Cardiac fibroblast (primary cell): ENCODE measurements at regions not wholly inside any gene's neighbourhood (a gene's known extent, or its start where the extent isn't known, plus 50 kb on each side); places are given as distances from the start of the nearest gene placed in this dataset.
"Not testable (repeated sequence)": the region's sequence is repeated elsewhere in the genome, so short reads cannot be mapped to it uniquely, and the experiment has no call there.

ENCODE experiments used
- DNase-seq, 2 donors: peaks; one replicate each; pipeline versions ENCODE4 v3.0.0 to v3.0.0-alpha.2; 2010; ENCODE audit warnings: low read depth in 2 of 2
- H3K4me3 ChIP-seq, 2 donors: replicated peaks in 1 of 2; 1 replicate in 1 of 2; 2 replicates in 1 of 2; pipeline ENCODE4 v1.5.1; 2011; ENCODE audit warnings: low read depth in 2 of 2, low read length in 2 of 2, mild to moderate bottlenecking in 2 of 2, moderate library complexity in 1 of 2
- TF ChIP-seq, protein P1 (sequence below): IDR thresholded peaks from one replicate; pipeline ENCODE4 v1.5.1; 2011; ENCODE audit warnings: low read depth, mild to moderate bottlenecking, low read length, inconsistent platforms

DNA sequence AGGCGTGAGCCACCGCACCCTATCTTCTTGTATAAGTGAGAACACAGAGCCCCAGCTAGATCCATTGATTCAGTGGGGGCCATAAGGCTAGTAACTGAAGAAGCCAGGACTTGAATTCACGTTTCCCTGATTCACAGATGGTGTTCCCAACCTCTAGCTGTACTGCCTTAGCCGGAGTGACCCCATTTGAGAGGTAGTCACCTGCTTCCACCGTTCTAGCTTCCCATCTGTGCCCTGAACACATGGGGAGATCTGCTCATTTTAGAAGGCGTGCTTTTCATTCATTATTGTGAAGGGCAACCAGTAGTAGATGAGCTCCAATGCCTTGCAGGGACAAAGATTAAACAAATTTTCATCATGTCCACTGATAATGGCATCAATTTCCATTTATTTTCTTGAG is 365.7 kb upstream of the TPM1 start:
- TF ChIP-seq, protein P1, sequence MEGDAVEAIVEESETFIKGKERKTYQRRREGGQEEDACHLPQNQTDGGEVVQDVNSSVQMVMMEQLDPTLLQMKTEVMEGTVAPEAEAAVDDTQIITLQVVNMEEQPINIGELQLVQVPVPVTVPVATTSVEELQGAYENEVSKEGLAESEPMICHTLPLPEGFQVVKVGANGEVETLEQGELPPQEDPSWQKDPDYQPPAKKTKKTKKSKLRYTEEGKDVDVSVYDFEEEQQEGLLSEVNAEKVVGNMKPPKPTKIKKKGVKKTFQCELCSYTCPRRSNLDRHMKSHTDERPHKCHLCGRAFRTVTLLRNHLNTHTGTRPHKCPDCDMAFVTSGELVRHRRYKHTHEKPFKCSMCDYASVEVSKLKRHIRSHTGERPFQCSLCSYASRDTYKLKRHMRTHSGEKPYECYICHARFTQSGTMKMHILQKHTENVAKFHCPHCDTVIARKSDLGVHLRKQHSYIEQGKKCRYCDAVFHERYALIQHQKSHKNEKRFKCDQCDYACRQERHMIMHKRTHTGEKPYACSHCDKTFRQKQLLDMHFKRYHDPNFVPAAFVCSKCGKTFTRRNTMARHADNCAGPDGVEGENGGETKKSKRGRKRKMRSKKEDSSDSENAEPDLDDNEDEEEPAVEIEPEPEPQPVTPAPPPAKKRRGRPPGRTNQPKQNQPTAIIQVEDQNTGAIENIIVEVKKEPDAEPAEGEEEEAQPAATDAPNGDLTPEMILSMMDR: no peak
- no peak for DNase-seq
- H3K4me3 ChIP-seq: no peak overlapping the region

DNA sequence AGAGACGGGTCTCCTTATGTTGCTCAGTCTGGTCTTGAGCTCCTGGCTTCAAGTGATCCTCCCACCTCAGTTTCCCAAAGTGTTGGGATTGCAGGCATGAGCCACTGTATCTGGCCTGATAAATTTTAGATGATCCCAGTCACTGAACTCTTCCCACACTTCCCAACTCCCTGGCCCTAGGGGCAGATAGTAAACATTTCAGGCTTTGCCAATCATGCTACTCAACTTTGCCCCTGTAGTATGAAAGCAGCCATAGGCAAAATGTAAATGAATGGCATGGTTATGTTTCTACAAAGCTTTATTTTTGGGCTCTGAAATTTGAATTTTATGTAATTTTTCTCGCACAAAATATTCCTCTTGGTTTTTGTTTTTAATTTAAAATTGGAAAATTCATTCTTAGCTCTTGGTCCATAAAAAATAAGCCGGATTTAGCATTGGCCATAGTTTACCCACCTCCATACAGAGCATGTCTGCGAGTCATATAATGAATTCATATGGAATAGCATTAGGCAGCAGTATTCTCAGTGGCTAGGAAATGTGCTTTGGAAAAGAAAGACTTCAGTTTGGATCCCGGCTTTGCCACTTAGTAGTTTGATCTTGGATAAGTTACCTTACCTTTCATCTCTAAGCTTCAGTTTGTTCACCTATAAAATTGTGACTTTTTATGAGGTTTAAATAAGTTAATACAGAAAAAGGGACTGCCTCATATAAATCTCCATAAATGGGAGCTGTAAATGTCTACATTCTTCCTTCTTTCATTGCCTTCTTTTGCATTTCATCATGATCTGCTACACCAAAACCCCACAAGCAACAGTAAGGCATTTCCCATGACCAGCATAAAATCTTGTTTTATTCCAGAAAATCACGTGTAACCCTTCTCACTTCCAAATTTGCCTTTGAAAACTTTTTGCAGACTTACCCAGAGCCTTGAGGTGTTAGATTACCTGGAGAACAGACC is 360.3 kb upstream of the TPM1 start:
- H3K4me3 ChIP-seq: no peak overlapping the region
- TF ChIP-seq, protein P1: no peak
- DNase-seq: no peak

DNA sequence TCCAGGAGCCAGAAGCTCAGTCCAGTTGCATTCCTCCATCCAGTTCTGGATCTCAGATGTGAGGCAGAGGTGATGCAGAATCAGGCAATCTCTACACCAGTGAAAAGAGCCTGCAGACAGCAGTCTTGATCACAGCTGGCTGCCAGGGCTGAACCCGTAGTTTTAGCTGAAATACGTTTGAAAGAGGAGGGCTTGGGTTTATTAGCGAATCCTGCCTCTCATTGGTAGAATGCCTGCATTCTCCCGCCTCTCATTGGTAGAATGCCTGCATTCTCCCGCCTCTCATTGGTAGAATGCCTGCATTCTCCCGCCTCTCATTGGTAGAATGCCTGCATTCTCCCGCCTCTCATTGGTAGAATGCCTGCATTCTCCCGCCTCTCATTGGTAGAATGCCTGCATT is 359.4 kb upstream of the TPM1 start:
- DNase-seq, H3K4me3 ChIP-seq: not testable (repeated sequence)

DNA sequence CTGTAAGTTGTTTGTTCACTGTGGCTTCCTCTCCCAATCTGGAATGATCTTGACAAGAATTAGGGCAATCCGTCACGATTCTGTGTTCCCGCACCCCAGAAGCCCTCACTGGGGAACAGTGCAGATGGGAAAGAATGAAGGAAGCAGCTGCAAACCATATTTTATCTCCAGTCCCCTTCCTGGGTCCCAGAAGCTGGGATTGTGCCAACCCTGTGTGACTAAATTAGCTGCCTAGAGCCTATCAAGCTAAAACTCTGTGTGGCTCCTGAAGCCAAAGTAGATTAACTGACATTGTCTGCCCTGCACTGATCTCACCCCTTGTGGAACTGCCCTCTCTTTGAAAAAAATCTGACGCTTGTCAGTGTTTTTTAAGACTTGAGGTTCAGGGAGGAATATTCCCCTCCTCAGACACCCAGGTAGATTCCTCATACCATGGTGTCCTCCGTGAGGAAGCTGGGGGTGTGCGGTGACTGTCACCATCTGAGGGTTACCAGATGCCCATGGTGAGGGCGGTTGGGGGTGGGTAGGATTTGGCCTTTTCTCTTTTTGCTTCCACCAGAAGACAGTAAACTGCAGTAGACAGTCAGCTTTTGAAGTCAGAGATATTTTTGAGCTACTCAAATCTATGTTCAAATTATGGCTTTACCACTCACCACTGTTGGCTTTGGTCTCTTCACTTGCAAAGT is 358.3 kb upstream of the TPM1 start:
- TF ChIP-seq, protein P1: no peak
- no peak for DNase-seq
- H3K4me3 ChIP-seq: no peak overlapping the region

DNA sequence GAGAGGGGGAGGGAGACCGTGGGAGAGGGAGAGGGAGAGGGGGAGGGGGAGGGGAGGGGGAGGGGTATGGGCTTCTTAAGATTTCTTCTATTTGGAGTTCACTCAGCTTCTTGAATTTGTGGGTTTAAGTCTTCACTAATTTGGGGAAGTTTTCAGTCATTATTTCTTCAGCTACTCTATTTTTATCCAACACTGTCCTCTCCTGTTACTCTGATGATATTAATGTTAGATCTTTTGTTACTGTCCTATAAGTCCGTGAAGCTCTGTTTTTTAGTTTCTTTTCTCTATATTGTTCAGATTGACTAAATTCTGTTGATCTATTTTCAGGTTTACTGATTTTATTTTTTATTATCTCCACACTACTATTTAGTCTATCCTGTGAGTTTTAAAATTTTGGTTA is 351.5 kb upstream of the TPM1 start:
- TF ChIP-seq, protein P1: no peak
- peak in 1 of 2 donors; percentile 11 for DNase-seq
- no peak overlapping the region for H3K4me3 ChIP-seq

DNA sequence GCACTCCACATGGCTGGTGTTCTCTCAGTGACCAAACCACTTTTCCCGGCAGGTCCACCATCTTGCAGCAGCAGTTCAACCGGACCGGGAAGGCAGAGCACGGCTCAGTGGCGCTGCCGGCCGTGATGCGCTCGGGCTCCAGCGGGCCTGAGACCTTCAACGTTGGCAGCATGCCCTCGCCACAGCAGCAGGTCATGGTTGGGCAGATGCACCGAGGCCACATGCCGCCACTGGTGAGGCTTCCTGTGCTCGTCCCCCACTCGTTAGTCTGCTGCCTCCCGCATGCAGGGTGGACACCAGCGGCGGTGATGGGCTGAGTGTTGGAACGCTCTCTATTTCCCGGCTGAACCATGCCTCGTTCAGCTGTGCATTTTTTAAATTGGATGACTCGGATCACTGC is 344.9 kb upstream of the TPM1 start:
- TF ChIP-seq, protein P1: no peak
- no peak for DNase-seq
- H3K4me3 ChIP-seq: no peak overlapping the region

DNA sequence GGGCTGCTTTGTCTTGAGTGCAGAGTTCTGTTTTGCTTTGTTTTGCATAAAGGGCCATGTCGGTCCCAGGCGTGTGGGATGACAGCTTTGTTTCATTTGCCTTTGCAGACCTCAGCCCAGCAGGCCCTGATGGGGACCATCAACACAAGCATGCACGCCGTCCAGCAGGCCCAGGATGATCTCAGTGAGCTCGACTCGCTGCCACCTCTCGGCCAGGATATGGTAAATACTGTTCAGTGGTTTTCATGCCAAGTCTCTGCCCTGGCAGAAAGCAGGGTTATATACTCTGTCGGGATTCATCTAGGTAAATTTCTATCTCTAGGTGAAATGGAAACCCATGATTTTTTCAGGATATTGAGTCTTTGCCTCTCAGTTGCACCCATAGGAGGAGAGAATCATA is 343.9 kb upstream of the TPM1 start:
- no peak overlapping the region for H3K4me3 ChIP-seq
- TF ChIP-seq, protein P1: no peak
- DNase-seq: no peak
